ENCODE measurements at regions not wholly inside any gene's neighbourhood (a gene's known extent, or its start where the extent isn't known, plus 50 kb on each side); places are given as distances from the start of the nearest gene placed in this dataset.

GRCh38 chr3:167908746-167909503 is 173.4 kb downstream of the SERPINI1 start:
- TF ChIP-seq MYC (IDR thresholded peaks at IDR 0.05; ENCODE audit: low read depth, low read length) = no peak
- TF ChIP-seq, protein P1, sequence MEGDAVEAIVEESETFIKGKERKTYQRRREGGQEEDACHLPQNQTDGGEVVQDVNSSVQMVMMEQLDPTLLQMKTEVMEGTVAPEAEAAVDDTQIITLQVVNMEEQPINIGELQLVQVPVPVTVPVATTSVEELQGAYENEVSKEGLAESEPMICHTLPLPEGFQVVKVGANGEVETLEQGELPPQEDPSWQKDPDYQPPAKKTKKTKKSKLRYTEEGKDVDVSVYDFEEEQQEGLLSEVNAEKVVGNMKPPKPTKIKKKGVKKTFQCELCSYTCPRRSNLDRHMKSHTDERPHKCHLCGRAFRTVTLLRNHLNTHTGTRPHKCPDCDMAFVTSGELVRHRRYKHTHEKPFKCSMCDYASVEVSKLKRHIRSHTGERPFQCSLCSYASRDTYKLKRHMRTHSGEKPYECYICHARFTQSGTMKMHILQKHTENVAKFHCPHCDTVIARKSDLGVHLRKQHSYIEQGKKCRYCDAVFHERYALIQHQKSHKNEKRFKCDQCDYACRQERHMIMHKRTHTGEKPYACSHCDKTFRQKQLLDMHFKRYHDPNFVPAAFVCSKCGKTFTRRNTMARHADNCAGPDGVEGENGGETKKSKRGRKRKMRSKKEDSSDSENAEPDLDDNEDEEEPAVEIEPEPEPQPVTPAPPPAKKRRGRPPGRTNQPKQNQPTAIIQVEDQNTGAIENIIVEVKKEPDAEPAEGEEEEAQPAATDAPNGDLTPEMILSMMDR (IDR thresholded peaks at IDR 0.05; ENCODE audit: low read depth, low read length) = no peak
- TF ChIP-seq, protein P2, sequence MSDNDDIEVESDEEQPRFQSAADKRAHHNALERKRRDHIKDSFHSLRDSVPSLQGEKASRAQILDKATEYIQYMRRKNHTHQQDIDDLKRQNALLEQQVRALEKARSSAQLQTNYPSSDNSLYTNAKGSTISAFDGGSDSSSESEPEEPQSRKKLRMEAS (IDR thresholded peaks at IDR 0.05; ENCODE audit: low read depth, low read length) = no peak
- no peak for TF ChIP-seq POLR2A (IDR thresholded peaks at IDR 0.05; ENCODE audit: extremely low read depth, insufficient read length)
- no peak overlapping the region for H3K4me3 ChIP-seq (ENCODE audit: low read depth, low read length)
- no peak for DNase-seq (ENCODE audit: low read depth)

DNA sequence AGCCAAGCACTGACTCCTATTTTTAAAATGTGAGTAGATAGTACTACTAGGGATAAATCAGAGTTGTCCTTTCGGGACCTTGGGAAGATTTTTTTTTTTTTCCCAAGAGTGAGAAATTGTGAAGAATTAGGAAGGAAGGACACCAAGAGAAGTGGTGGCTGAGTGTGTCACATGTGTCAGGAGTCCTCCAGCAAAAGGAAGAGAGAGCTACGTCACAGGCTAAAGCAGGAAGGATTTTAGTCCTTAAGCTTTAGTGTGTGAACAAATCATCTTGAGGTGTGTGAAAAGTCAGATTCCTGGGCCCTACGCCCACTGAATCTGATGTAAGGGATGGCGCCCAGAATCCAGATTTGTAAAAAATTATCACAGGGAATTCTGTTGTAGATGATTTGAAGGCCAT is 172.7 kb downstream of the SERPINI1 start:
- no peak overlapping the region for H3K4me3 ChIP-seq (ENCODE audit: low read depth, low read length)
- DNase-seq (ENCODE audit: low read depth) = no peak
- TF ChIP-seq MYC (IDR thresholded peaks at IDR 0.05; ENCODE audit: low read depth, low read length) = no peak
- TF ChIP-seq, protein P1 (IDR thresholded peaks at IDR 0.05; ENCODE audit: low read depth, low read length) = no peak
- TF ChIP-seq, protein P2 (IDR thresholded peaks at IDR 0.05; ENCODE audit: low read depth, low read length) = no peak
- TF ChIP-seq POLR2A (IDR thresholded peaks at IDR 0.05; ENCODE audit: extremely low read depth, insufficient read length) = no peak

- DNase-seq (ENCODE audit: low read depth) = no peak
- no peak overlapping the region for H3K4me3 ChIP-seq (ENCODE audit: low read depth, low read length)
- TF ChIP-seq, protein P1 (IDR thresholded peaks at IDR 0.05; ENCODE audit: low read depth, low read length) = no peak
- TF ChIP-seq POLR2A (IDR thresholded peaks at IDR 0.05; ENCODE audit: extremely low read depth, insufficient read length) (no peak), MYC (IDR thresholded peaks at IDR 0.05; ENCODE audit: low read depth, low read length) (no peak)
- TF ChIP-seq, protein P2 (IDR thresholded peaks at IDR 0.05; ENCODE audit: low read depth, low read length) = no peak
Observed at GRCh38 chr3:167901138-167901537, 165.6 kb downstream of the SERPINI1 start.

DNA sequence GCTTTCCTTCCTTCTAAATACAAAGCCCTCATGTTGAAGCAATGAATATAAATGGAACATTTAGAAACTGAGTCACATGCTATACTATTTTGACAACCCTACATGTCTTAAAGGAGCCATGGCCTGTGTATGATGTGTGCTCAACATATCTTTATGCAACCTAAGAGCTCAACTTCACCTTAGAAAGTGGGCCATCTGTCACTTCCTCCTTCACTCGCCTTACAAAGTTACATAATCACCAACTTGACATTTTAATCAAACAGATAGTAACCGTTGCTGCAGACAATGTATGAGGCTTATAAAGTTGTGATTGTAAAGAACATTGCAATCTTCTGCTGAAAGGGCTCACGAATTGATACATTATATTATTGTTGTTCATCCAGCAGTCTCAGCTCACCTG is 163.6 kb downstream of the SERPINI1 start:
- peak; percentile 37 for DNase-seq (ENCODE audit: low read depth)
- TF ChIP-seq, protein P1 (IDR thresholded peaks at IDR 0.05; ENCODE audit: low read depth, low read length) = no peak
- TF ChIP-seq, protein P2 (IDR thresholded peaks at IDR 0.05; ENCODE audit: low read depth, low read length) = no peak
- no peak overlapping the region for H3K4me3 ChIP-seq (ENCODE audit: low read depth, low read length)

GRCh38 chr3:167898091-167898490 is 162.6 kb downstream of the SERPINI1 start:
- TF ChIP-seq POLR2A (IDR thresholded peaks at IDR 0.05; ENCODE audit: extremely low read depth, insufficient read length) = no peak
- TF ChIP-seq, protein P2 (IDR thresholded peaks at IDR 0.05; ENCODE audit: low read depth, low read length) = no peak
- TF ChIP-seq, protein P1 (IDR thresholded peaks at IDR 0.05; ENCODE audit: low read depth, low read length) = no peak
- no peak for TF ChIP-seq MYC (IDR thresholded peaks at IDR 0.05; ENCODE audit: low read depth, low read length)
- H3K4me3 ChIP-seq (ENCODE audit: low read depth, low read length) = no peak overlapping the region
- no peak for DNase-seq (ENCODE audit: low read depth)

All from NB4 (cell line).